HEK293 (cell line): ENCODE measurements at regions not wholly inside any gene's neighbourhood (a gene's known extent, or its start where the extent isn't known, plus 50 kb on each side); places are given as distances from the start of the nearest gene placed in this dataset.

Experiments
- CTCF ChIA-PET: fragments of 350-600 bp; formaldehyde crosslinking; extraction: SDS; loops from one replicate; lab custom pipeline; 2021; ENCODE audit warnings: antibody characterized with exemption; lab: Yijun Ruan, JAX
- POLR2A ChIA-PET: fragments of 300-600 bp; formaldehyde crosslinking; extraction: SDS; loops from one replicate; lab custom pipeline; 2020; ENCODE audit warnings: antibody characterized with exemption, inconsistent platforms; lab: Yijun Ruan, JAX
- H3K27ac ChIP-seq: fragments of 200-500 bp; sonication (Bioruptor generic); 2 replicates; pipeline ENCODE4 v1.5.1; 2014; ENCODE audit warnings: low read depth, low read length, control low read depth, inconsistent platforms; ENCODE audit errors: extremely low read depth
- H3K36me3 ChIP-seq, 2 experiments: fragments of 200-500 bp in 1 of 2; sonication (Bioruptor generic) in 1 of 2; 1 replicate in 1 of 2; 2 replicates in 1 of 2; pipeline ENCODE4 v1.5.1; 2014 to 2017; ENCODE audit warnings: inconsistent platforms in 2 of 2, low read length in 2 of 2; ENCODE audit not compliant: control insufficient read depth in 2 of 2, insufficient read depth in 1 of 2
- H3K4me1 ChIP-seq: fragments of 200-500 bp; sonication (Bioruptor generic); 2 replicates; pipeline ENCODE4 v1.5.1; 2014; ENCODE audit warnings: mild to moderate bottlenecking, low read length, inconsistent platforms; ENCODE audit not compliant: control insufficient read depth, insufficient read depth
- H3K4me3 ChIP-seq: 2 replicates; pipeline ENCODE4 v1.5.1; 2011; ENCODE audit warnings: low read depth, mild to moderate bottlenecking, control low read depth, low read length, moderate library complexity
- H3K9me3 ChIP-seq: fragments of 200-500 bp; sonication (Bioruptor generic); 2 replicates; pipeline ENCODE4 v1.5.1; 2014; ENCODE audit warnings: low read depth, low read length, inconsistent platforms; ENCODE audit not compliant: control insufficient read depth, insufficient read depth
- GLI4 ChIP-seq: fragments of 450-650 bp; formaldehyde crosslinking; IDR thresholded peaks from 2 replicates; pipeline ENCODE4 v1.5.1; 2016; ENCODE audit warnings: missing biosample characterization, missing genetic modification characterization
- KLF8 ChIP-seq: fragments of 450-650 bp; formaldehyde crosslinking; IDR thresholded peaks from 2 replicates; pipeline ENCODE4 v1.5.1; 2016; ENCODE audit warnings: missing biosample characterization, missing genetic modification characterization
- PRDM10 ChIP-seq: fragments of 450-650 bp; formaldehyde crosslinking; IDR thresholded peaks from 2 replicates; pipeline ENCODE4 v1.5.1; 2016; ENCODE audit warnings: missing biosample characterization, missing genetic modification characterization
- REPIN1 ChIP-seq: fragments of 450-650 bp; formaldehyde crosslinking; IDR thresholded peaks from 2 replicates; pipeline ENCODE4 v1.5.1; 2017; ENCODE audit warnings: missing biosample characterization, missing genetic modification characterization, low read depth
- SP3 ChIP-seq: fragments of 450-650 bp; formaldehyde crosslinking; IDR thresholded peaks from 2 replicates; pipeline ENCODE4 v1.5.1; 2016; ENCODE audit warnings: missing biosample characterization, missing genetic modification characterization
- WT1 ChIP-seq: fragments of 450-650 bp; formaldehyde crosslinking; IDR thresholded peaks from 2 replicates; pipeline ENCODE4 v1.5.1; 2016; ENCODE audit warnings: missing biosample characterization, missing genetic modification characterization
- ZBTB1 ChIP-seq: fragments of 450-650 bp; formaldehyde crosslinking; IDR thresholded peaks from 2 replicates; pipeline ENCODE4 v1.5.1; 2016; ENCODE audit warnings: missing biosample characterization, missing genetic modification characterization
- ZBTB7A ChIP-seq: fragments of 450-650 bp; formaldehyde crosslinking; IDR thresholded peaks from 2 replicates; pipeline ENCODE4 v1.5.1; 2016; ENCODE audit warnings: low read depth, missing biosample characterization, missing genetic modification characterization
- ZNF114 ChIP-seq: fragments of 450-650 bp; formaldehyde crosslinking; IDR thresholded peaks from 2 replicates; pipeline ENCODE4 v1.5.0; 2017; ENCODE audit warnings: missing biosample characterization, missing genetic modification characterization
- ZNF169 ChIP-seq: fragments of 450-650 bp; formaldehyde crosslinking; IDR thresholded peaks from 2 replicates; pipeline ENCODE4 v1.5.1; 2016; ENCODE audit warnings: missing biosample characterization, missing genetic modification characterization
- ZNF202 ChIP-seq: fragments of 450-650 bp; formaldehyde crosslinking; IDR thresholded peaks from 2 replicates; pipeline ENCODE4 v1.5.1; 2016; ENCODE audit warnings: missing biosample characterization, missing genetic modification characterization, borderline replicate concordance
- ZNF211 ChIP-seq: fragments of 450-650 bp; formaldehyde crosslinking; IDR thresholded peaks from 2 replicates; pipeline ENCODE4 v1.5.1; 2016; ENCODE audit warnings: low read depth, missing biosample characterization, missing genetic modification characterization
- ZNF214 ChIP-seq: fragments of 450-650 bp; formaldehyde crosslinking; IDR thresholded peaks from 2 replicates; pipeline ENCODE4 v1.5.1; 2017; ENCODE audit warnings: missing biosample characterization, mild to moderate bottlenecking, missing genetic modification characterization, borderline replicate concordance
- ZNF292 ChIP-seq: fragments of 450-650 bp; formaldehyde crosslinking; IDR thresholded peaks from 2 replicates; pipeline ENCODE4 v1.5.1; 2016; ENCODE audit warnings: low read depth, missing biosample characterization, missing genetic modification characterization, borderline replicate concordance
- ZNF335 ChIP-seq: fragments of 450-650 bp; formaldehyde crosslinking; conservative IDR thresholded peaks from 2 replicates; pipeline ENCODE4 v1.5.1; 2016; ENCODE audit warnings: missing biosample characterization, missing genetic modification characterization
- ZNF350 ChIP-seq: fragments of 450-650 bp; formaldehyde crosslinking; IDR thresholded peaks from 2 replicates; pipeline ENCODE4 v1.5.0; 2017; ENCODE audit warnings: missing biosample characterization, mild to moderate bottlenecking, missing genetic modification characterization
- ZNF404 ChIP-seq: fragments of 450-650 bp; formaldehyde crosslinking; IDR thresholded peaks from 2 replicates; pipeline ENCODE4 v1.5.1; 2017; ENCODE audit warnings: missing biosample characterization, missing genetic modification characterization
- ZNF571 ChIP-seq: fragments of 450-650 bp; formaldehyde crosslinking; IDR thresholded peaks from 2 replicates; pipeline ENCODE4 v1.5.0; 2017; ENCODE audit warnings: missing biosample characterization, missing genetic modification characterization
- ZNF664 ChIP-seq: fragments of 450-650 bp; formaldehyde crosslinking; IDR thresholded peaks from 2 replicates; pipeline ENCODE4 v1.5.1; 2016; ENCODE audit warnings: missing biosample characterization, missing genetic modification characterization
- ZNF776 ChIP-seq: fragments of 450-650 bp; formaldehyde crosslinking; IDR thresholded peaks from 2 replicates; pipeline ENCODE4 v1.5.0; 2017; ENCODE audit warnings: missing biosample characterization, missing genetic modification characterization, borderline replicate concordance
- ZNF777 ChIP-seq: fragments of 450-650 bp; formaldehyde crosslinking; IDR thresholded peaks from 2 replicates; pipeline ENCODE4 v1.5.1; 2017; ENCODE audit warnings: missing biosample characterization, missing genetic modification characterization, borderline replicate concordance
- ZNF837 ChIP-seq: fragments of 450-650 bp; formaldehyde crosslinking; IDR thresholded peaks from 2 replicates; pipeline ENCODE4 v1.5.1; 2016; ENCODE audit warnings: missing biosample characterization, missing genetic modification characterization
- TF ChIP-seq, protein P1 (sequence below): fragments of 450-650 bp; formaldehyde crosslinking; IDR thresholded peaks from 2 replicates; pipeline ENCODE4 v1.5.1; 2016; ENCODE audit warnings: missing biosample characterization, missing genetic modification characterization
- TF ChIP-seq, protein P2 (sequence below): fragments of 450-650 bp; formaldehyde crosslinking; IDR thresholded peaks from 2 replicates; pipeline ENCODE4 v1.5.1; 2016; ENCODE audit warnings: missing biosample characterization, missing genetic modification characterization, borderline replicate concordance
- TF ChIP-seq, protein P3 (sequence below): fragments of 450-650 bp; formaldehyde crosslinking; IDR thresholded peaks from 2 replicates; pipeline ENCODE4 v1.5.1; 2017; ENCODE audit warnings: missing biosample characterization, missing genetic modification characterization
- TF ChIP-seq, protein P4 (sequence below): fragments of 450-650 bp; formaldehyde crosslinking; IDR thresholded peaks from 2 replicates; pipeline ENCODE4 v1.5.1; 2016; ENCODE audit warnings: missing biosample characterization, missing genetic modification characterization

GRCh38 chr1:192756314-192756713, 52.5 kb upstream of the RGS2 start:
- Histone ChIP-seq H3K27ac (no peak overlapping the region), H3K9me3 (no peaks in the 10 kb centered on the region), H3K4me3 (no peak overlapping the region), H3K36me3 (no peaks in the 10 kb centered on the region), H3K4me1 (no peaks in the 10 kb centered on the region)
- ChIA-PET POLR2A (no interaction called here), CTCF (interaction anchor here (1.2 kb wide), 1 partner anchor 248 kb away, joined by 4 read pairs; no protein-coding TSS in a partner anchor)
- no peak for TF ChIP-seq PRDM10 (tag by site-specific recombination)
- TF ChIP-seq ZNF777 (tag by site-specific recombination) = no peak
- TF ChIP-seq, protein P1, sequence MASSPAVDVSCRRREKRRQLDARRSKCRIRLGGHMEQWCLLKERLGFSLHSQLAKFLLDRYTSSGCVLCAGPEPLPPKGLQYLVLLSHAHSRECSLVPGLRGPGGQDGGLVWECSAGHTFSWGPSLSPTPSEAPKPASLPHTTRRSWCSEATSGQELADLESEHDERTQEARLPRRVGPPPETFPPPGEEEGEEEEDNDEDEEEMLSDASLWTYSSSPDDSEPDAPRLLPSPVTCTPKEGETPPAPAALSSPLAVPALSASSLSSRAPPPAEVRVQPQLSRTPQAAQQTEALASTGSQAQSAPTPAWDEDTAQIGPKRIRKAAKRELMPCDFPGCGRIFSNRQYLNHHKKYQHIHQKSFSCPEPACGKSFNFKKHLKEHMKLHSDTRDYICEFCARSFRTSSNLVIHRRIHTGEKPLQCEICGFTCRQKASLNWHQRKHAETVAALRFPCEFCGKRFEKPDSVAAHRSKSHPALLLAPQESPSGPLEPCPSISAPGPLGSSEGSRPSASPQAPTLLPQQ (tag by site-specific recombination) = no peak
- TF ChIP-seq, protein P2, sequence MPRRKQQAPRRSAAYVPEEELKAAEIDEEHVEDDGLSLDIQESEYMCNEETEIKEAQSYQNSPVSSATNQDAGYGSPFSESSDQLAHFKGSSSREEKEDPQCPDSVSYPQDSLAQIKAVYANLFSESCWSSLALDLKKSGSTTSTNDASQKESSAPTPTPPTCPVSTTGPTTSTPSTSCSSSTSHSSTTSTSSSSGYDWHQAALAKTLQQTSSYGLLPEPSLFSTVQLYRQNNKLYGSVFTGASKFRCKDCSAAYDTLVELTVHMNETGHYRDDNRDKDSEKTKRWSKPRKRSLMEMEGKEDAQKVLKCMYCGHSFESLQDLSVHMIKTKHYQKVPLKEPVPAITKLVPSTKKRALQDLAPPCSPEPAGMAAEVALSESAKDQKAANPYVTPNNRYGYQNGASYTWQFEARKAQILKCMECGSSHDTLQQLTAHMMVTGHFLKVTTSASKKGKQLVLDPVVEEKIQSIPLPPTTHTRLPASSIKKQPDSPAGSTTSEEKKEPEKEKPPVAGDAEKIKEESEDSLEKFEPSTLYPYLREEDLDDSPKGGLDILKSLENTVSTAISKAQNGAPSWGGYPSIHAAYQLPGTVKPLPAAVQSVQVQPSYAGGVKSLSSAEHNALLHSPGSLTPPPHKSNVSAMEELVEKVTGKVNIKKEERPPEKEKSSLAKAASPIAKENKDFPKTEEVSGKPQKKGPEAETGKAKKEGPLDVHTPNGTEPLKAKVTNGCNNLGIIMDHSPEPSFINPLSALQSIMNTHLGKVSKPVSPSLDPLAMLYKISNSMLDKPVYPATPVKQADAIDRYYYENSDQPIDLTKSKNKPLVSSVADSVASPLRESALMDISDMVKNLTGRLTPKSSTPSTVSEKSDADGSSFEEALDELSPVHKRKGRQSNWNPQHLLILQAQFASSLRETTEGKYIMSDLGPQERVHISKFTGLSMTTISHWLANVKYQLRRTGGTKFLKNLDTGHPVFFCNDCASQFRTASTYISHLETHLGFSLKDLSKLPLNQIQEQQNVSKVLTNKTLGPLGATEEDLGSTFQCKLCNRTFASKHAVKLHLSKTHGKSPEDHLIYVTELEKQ = no peak
- TF ChIP-seq ZNF211 = no peak
- no peak for TF ChIP-seq GLI4 (tag by site-specific recombination)
- TF ChIP-seq ZBTB1 = no peak
- TF ChIP-seq ZNF169 (tag by site-specific recombination) = no peak
- no peak for TF ChIP-seq ZNF664
- no peak for TF ChIP-seq ZNF335 (tag by site-specific recombination)
- TF ChIP-seq, protein P3, sequence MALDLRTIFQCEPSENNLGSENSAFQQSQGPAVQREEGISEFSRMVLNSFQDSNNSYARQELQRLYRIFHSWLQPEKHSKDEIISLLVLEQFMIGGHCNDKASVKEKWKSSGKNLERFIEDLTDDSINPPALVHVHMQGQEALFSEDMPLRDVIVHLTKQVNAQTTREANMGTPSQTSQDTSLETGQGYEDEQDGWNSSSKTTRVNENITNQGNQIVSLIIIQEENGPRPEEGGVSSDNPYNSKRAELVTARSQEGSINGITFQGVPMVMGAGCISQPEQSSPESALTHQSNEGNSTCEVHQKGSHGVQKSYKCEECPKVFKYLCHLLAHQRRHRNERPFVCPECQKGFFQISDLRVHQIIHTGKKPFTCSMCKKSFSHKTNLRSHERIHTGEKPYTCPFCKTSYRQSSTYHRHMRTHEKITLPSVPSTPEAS = no peak
- no peak for TF ChIP-seq KLF8 (tag by site-specific recombination)
- no peak for TF ChIP-seq ZNF202 (tag by site-specific recombination)

DNA sequence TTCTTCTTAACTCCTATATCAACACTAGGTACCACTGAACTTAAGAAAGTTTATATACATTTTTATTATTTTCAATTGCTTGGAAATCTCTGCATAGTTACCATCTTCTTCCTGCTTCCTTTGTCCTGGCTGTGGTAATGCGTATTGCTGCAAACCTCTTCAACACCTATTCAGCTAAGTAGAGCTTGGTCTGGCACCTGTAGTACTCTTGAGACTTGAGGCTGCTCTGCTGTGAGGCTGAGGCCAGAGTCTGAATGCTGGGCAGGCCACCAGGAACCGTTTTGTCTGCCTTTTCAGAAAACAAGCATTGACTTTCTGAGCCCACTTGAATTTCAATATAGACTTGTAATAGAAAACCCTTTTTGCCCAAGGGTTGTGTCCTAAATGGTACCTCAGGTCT, 52.0 kb upstream of the RGS2 start:
- Histone ChIP-seq H3K4me1 (no peaks in the 10 kb centered on the region), H3K36me3 (no peaks in the 10 kb centered on the region), H3K9me3 (no peaks in the 10 kb centered on the region), H3K27ac (no peak overlapping the region), H3K4me3 (no peak overlapping the region)
- POLR2A ChIA-PET = no interaction called here
- CTCF ChIA-PET = interaction anchor here (1.2 kb wide), 1 partner anchor 247 kb away, joined by 4 read pairs; no protein-coding TSS in a partner anchor
- TF ChIP-seq ZNF837 (tag by site-specific recombination) = no peak
- TF ChIP-seq ZNF350 (tag by site-specific recombination) = no peak
- TF ChIP-seq ZNF214 (tag by site-specific recombination) = no peak
- no peak for TF ChIP-seq KLF8 (tag by site-specific recombination)
- TF ChIP-seq ZNF571 (tag by site-specific recombination) = no peak
- TF ChIP-seq REPIN1 (tag by site-specific recombination) = no peak
- no peak for TF ChIP-seq ZBTB7A
- TF ChIP-seq SP3 (tag by site-specific recombination) = no peak
- TF ChIP-seq WT1 (tag by site-specific recombination) = no peak
- TF ChIP-seq, protein P4, sequence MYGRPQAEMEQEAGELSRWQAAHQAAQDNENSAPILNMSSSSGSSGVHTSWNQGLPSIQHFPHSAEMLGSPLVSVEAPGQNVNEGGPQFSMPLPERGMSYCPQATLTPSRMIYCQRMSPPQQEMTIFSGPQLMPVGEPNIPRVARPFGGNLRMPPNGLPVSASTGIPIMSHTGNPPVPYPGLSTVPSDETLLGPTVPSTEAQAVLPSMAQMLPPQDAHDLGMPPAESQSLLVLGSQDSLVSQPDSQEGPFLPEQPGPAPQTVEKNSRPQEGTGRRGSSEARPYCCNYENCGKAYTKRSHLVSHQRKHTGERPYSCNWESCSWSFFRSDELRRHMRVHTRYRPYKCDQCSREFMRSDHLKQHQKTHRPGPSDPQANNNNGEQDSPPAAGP (tag by site-specific recombination) = no peak
- no peak for TF ChIP-seq ZNF776 (tag by site-specific recombination)
- no peak for TF ChIP-seq ZNF114
- no peak for TF ChIP-seq ZNF292 (tag by site-specific recombination)
- TF ChIP-seq ZNF404 (tag by site-specific recombination) = no peak
